ENCODE measurements at regions not wholly inside any gene's neighbourhood (a gene's known extent, or its start where the extent isn't known, plus 50 kb on each side); places are given as distances from the start of the nearest gene placed in this dataset.

DNA sequence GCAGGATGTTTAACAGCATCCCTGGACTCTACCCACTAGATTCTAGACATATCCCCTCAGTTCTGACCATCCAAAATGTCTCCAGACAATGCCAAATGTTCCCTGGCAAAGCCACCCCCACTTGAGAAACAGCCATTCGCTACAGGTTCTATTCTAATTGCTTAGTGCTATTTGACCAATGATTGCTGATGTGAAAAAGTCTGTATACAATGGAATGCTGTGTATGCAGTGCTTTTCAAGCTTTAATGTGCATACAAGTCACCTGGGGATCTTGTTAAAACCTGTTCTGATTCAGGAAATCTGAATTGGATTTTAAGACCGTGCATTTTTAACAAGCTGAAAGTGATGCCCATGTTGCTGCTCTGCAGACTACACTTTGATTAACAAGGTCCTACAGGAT lies 331.8 kb upstream of the KLF12 start:
- Mint-ChIP-seq H3K9me3 (no peaks in the 10 kb centered on the region), H3K36me3 (ENCODE audit: low read depth) (no peaks in the 10 kb centered on the region), H3K4me3 (no peak overlapping the region), H3K27ac (no peak overlapping the region), H3K27me3 (ENCODE audit: insufficient read depth, low read depth, poor library complexity) (no peaks in the 10 kb centered on the region), H3K4me1 (peaks cover 21% of the 10 kb centered on the region)
- no peaks in the 10 kb centered on the region for H3F3A ChIP-seq (replicated peaks; ENCODE audit: low read depth)
- no peaks in the 10 kb centered on the region for H3K36me3 ChIP-seq (ENCODE audit: insufficient read depth)
- peak; percentile 61 for ATAC-seq
- H3K79me2 ChIP-seq (replicated peaks; ENCODE audit: insufficient read depth): no peaks in the 10 kb centered on the region
- 0 out of 2 replicates have a peak, but pooled peaks cover 6% of the 10 kb centered on the region for H3K9me2 ChIP-seq (ENCODE audit: insufficient read depth)
- no peak overlapping the region; the same call in 1 of the 2 replicates for H2AFZ ChIP-seq
- DNase-seq (ENCODE audit: low spot score): peak; percentile 39
- no peak overlapping the region for H3K27ac ChIP-seq (ENCODE audit: low read depth)
- TF ChIP-seq EZH2 (IDR thresholded peaks at IDR 0.05; ENCODE audit: low read depth, unreplicated experiment) (no peak), STAT1 (IDR thresholded peaks at IDR 0.05; ENCODE audit: unreplicated experiment) (no peak)
- TF ChIP-seq, protein P1, sequence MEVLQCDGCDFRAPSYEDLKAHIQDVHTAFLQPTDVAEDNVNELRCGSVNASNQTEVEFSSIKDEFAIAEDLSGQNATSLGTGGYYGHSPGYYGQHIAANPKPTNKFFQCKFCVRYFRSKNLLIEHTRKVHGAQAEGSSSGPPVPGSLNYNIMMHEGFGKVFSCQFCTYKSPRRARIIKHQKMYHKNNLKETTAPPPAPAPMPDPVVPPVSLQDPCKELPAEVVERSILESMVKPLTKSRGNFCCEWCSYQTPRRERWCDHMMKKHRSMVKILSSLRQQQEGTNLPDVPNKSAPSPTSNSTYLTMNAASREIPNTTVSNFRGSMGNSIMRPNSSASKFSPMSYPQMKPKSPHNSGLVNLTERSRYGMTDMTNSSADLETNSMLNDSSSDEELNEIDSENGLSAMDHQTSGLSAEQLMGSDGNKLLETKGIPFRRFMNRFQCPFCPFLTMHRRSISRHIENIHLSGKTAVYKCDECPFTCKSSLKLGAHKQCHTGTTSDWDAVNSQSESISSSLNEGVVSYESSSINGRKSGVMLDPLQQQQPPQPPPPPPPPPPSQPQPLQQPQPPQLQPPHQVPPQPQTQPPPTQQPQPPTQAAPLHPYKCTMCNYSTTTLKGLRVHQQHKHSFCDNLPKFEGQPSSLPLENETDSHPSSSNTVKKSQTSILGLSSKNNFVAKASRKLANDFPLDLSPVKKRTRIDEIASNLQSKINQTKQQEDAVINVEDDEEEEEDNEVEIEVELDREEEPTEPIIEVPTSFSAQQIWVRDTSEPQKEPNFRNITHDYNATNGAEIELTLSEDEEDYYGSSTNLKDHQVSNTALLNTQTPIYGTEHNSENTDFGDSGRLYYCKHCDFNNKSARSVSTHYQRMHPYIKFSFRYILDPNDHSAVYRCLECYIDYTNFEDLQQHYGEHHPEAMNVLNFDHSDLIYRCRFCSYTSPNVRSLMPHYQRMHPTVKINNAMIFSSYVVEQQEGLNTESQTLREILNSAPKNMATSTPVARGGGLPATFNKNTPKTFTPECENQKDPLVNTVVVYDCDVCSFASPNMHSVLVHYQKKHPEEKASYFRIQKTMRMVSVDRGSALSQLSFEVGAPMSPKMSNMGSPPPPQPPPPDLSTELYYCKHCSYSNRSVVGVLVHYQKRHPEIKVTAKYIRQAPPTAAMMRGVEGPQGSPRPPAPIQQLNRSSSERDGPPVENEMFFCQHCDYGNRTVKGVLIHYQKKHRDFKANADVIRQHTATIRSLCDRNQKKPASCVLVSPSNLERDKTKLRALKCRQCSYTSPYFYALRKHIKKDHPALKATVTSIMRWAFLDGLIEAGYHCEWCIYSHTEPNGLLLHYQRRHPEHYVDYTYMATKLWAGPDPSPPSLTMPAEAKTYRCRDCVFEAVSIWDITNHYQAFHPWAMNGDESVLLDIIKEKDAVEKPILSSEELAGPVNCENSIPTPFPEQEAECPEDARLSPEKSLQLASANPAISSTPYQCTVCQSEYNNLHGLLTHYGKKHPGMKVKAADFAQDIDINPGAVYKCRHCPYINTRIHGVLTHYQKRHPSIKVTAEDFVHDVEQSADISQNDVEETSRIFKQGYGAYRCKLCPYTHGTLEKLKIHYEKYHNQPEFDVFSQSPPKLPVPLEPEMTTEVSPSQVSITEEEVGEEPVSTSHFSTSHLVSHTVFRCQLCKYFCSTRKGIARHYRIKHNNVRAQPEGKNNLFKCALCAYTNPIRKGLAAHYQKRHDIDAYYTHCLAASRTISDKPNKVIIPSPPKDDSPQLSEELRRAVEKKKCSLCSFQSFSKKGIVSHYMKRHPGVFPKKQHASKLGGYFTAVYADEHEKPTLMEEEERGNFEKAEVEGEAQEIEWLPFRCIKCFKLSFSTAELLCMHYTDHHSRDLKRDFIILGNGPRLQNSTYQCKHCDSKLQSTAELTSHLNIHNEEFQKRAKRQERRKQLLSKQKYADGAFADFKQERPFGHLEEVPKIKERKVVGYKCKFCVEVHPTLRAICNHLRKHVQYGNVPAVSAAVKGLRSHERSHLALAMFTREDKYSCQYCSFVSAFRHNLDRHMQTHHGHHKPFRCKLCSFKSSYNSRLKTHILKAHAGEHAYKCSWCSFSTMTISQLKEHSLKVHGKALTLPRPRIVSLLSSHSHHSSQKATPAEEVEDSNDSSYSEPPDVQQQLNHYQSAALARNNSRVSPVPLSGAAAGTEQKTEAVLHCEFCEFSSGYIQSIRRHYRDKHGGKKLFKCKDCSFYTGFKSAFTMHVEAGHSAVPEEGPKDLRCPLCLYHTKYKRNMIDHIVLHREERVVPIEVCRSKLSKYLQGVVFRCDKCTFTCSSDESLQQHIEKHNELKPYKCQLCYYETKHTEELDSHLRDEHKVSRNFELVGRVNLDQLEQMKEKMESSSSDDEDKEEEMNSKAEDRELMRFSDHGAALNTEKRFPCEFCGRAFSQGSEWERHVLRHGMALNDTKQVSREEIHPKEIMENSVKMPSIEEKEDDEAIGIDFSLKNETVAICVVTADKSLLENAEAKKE (CRISPR knock-in tag; IDR thresholded peaks at IDR 0.05): no peak
- H3K4me2 ChIP-seq: no peak overlapping the region
- H3K27me3 ChIP-seq (ENCODE audit: insufficient read depth): no peaks in the 10 kb centered on the region
- H4K20me1 ChIP-seq (replicated peaks; ENCODE audit: insufficient read depth): no peaks in the 10 kb centered on the region
- no peak overlapping the region for H3K4me3 ChIP-seq
- peaks cover 12% of the 10 kb centered on the region; the same call in 1 of the 2 replicates for H3K4me1 ChIP-seq (ENCODE audit: insufficient read depth)

DNA sequence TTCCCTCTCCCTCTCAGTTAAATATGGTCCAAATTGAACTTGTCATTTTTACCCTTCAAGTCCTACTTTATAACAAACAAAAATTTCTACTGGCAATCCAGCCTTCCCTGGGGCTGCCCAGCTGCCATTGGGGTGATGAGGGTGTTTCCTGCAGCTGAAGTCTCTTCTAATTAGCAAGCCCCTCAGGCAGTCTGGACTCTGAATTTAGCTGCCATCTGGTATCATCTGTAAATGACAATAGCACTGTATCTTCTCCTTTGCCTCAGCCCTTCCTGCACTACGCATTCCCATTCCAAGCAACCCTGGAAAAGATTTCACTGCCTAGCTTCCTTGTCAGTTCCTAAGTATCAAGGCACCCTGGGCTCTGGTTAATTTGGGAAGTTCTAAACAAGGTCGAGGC lies 331.1 kb upstream of the KLF12 start:
- no peaks in the 10 kb centered on the region for H3F3A ChIP-seq (replicated peaks; ENCODE audit: low read depth)
- no peak overlapping the region for H3K4me3 Mint-ChIP-seq
- TF ChIP-seq EZH2 (IDR thresholded peaks at IDR 0.05; ENCODE audit: low read depth, unreplicated experiment) (no peak), ZNF114 (CRISPR knock-in tag; IDR thresholded peaks at IDR 0.05) (no peak), CREB1 (CRISPR knock-in tag; IDR thresholded peaks at IDR 0.05; ENCODE audit: low read depth) (no peak), JUNB (IDR thresholded peaks at IDR 0.05; ENCODE audit: unreplicated experiment) (no peak), NANOG (IDR thresholded peaks at IDR 0.05; ENCODE audit: borderline replicate concordance) (no peak), ZNF331 (CRISPR knock-in tag; IDR thresholded peaks at IDR 0.05; ENCODE audit: low read depth) (no peak)
- TF ChIP-seq, protein P2, sequence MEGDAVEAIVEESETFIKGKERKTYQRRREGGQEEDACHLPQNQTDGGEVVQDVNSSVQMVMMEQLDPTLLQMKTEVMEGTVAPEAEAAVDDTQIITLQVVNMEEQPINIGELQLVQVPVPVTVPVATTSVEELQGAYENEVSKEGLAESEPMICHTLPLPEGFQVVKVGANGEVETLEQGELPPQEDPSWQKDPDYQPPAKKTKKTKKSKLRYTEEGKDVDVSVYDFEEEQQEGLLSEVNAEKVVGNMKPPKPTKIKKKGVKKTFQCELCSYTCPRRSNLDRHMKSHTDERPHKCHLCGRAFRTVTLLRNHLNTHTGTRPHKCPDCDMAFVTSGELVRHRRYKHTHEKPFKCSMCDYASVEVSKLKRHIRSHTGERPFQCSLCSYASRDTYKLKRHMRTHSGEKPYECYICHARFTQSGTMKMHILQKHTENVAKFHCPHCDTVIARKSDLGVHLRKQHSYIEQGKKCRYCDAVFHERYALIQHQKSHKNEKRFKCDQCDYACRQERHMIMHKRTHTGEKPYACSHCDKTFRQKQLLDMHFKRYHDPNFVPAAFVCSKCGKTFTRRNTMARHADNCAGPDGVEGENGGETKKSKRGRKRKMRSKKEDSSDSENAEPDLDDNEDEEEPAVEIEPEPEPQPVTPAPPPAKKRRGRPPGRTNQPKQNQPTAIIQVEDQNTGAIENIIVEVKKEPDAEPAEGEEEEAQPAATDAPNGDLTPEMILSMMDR (conservative IDR thresholded peaks at IDR 0.05; ENCODE audit: low read depth in 2 of 2): no peak

More for the DNA sequence above, 331.1 kb upstream of the KLF12 start:
- Histone ChIP-seq H4K20me1 (replicated peaks; ENCODE audit: insufficient read depth) (no peaks in the 10 kb centered on the region), H3K9me2 (ENCODE audit: insufficient read depth) (0 out of 2 replicates have a peak, but pooled peaks cover 6% of the 10 kb centered on the region), H3K4me1 (ENCODE audit: insufficient read depth) (peaks cover 12% of the 10 kb centered on the region; the same call in 1 of the 2 replicates), H3K27me3 (ENCODE audit: insufficient read depth) (no peaks in the 10 kb centered on the region), H3K79me2 (replicated peaks; ENCODE audit: insufficient read depth) (no peaks in the 10 kb centered on the region), H3K36me3 (ENCODE audit: insufficient read depth) (no peaks in the 10 kb centered on the region), H3K4me3 (no peak overlapping the region), H3K4me2 (0 out of 2 replicates have a peak overlapping the region, but pooled peaks have one; percentile 9), H2AFZ (peak overlapping the region; percentile 65), H3K27ac (ENCODE audit: low read depth) (0 out of 2 replicates have a peak overlapping the region, but pooled peaks have one; percentile 41)
- Mint-ChIP-seq H3K9me3 (no peaks in the 10 kb centered on the region), H3K27me3 (ENCODE audit: insufficient read depth, low read depth, poor library complexity) (no peaks in the 10 kb centered on the region), H3K27ac (no peak overlapping the region), H3K36me3 (ENCODE audit: low read depth) (no peaks in the 10 kb centered on the region), H3K4me1 (peaks cover 21% of the 10 kb centered on the region)
- DNase-seq (ENCODE audit: low spot score) (peak; percentile 35), ATAC-seq (peak; percentile 57; the same call in 2 of the 3 replicates)
